ENCODE measurements at regions not wholly inside any gene's neighbourhood (a gene's known extent, or its start where the extent isn't known, plus 50 kb on each side); places are given as distances from the start of the nearest gene placed in this dataset.
"Not testable (repeated sequence)": the region's sequence is repeated elsewhere in the genome, so short reads cannot be mapped to it uniquely, and the experiment has no call there.

DNA sequence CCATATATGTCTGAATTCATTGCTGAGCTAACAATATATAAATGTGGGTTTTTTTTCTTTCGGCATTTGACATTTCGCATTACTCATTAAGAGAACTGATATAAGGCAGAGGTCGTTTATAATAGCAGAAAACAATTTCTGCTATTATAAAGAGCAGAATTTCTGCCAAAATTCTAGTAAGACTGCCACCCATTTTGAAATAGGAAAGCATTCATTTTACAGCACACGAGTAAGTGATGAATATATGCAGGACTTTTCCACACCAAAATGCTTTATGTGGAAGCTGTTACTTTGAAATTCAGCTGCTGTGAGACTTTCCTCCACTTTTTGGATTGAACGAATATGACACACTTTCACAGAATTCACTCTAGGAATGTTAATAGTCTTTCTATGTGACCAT is 610.9 kb upstream of the MAN1A1 start:
- DNase-seq (ENCODE audit: low spot score) = no peak

DNA sequence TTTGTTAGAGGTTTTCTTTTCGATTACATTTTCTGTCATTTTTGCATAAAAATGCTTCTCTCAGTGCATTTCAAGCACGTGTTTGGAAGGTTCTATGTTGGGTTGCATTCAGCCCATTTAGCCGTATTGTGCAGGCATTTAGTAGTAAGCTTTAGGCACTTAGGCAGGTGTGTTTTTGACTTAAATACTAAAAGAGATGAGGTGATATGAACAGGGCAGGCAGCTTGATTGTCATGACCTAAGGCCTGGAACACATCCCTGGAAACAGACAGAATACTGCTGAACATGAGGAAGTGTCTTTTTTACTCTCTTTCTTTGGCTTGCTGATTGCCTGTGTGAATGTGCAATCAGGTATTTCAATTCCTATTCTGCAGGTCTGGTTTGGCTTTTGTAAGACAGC is 610.5 kb upstream of the MAN1A1 start:
- DNase-seq (ENCODE audit: low spot score) = no peak

DNA sequence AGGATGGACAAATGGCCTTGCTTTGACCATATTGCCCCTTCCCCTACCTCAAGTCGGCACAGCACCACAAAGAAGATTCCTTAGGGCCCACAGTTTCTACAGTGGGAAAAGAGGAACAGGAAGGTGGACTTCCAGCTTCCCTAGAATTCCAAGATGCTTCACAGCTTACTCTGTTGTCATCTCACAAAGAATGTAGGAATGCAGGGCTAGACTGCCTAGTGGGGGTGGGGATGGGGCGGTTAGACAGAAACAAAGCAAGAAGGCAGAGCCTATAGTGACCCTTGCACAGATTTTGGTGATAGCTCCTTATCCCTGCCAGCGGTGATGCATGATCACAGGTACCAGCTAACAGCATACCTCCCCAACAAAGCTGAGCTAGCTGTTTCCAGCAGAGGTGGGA is 607.6 kb upstream of the MAN1A1 start:
- DNase-seq (ENCODE audit: low spot score) = no peak

DNA sequence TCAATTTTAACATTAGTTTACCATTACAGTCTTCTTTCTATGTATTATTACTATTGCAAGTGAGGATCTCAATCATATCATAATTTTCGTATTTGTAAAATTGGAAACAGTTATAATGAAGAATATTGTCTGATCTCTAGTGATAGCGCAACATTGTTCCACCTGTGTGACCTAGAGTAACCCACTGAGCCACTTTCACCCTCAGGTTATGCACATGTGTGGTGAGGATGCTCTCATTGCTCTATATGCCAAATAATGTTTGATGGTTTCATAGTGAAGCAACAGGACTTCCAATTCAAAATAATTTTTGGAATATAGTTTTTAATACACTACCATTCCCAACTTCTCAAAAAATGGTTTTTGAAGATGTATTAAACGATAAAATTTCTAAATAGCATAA is 603.1 kb upstream of the MAN1A1 start:
- no peak for DNase-seq (ENCODE audit: low spot score)

DNA sequence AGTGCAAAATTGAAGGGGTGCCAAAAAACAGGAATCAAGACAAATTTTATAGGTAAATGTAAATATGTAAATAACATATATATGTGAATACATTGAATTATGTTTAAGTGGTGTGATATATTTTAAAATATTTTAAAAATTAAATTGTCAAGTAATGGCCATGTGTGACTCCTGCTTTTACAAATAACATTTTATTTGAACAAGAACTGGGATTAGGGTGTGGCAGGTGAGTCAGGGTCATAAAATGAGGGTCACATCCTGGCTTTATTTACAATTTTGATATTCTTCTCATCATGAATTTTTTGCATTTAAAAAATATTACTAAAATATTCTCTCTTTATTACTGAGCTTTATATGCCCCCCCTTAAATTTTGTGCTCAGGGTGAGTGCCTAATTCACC is 601.1 kb upstream of the MAN1A1 start:
- no peak for DNase-seq (ENCODE audit: low spot score)

DNA sequence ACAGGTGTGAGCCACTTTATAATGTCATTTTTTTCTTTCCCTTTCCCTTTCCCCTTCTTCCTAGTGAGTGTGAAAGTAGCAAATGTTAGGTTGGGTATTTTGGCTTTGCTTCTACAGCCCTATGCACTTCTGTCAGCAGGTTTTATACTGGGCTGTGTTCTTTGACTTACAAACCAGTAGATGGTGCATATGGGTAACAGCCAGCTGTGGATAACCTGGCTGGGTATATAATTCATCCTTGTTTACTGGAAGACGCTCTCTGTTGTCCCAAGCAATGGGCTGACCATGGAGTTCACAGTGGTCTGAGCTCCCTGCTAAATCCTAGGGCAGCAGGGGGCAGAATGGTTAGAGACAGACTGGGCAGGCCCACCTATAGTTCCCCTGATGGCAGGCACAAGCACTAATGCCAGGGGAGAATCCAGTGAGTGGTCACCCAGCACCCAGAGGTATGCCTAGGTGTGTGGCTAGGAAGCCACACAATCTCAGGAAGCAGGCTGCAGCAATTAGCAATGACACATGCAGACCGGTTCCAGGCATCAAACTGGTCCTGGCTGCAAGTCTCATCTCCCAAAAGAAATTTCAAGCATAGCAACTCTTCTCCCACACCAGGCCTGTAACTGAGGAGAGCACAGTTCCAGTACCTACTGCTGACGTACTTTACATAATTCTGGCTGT is 592.7 kb upstream of the MAN1A1 start:
- no peak for DNase-seq (ENCODE audit: low spot score)

DNA sequence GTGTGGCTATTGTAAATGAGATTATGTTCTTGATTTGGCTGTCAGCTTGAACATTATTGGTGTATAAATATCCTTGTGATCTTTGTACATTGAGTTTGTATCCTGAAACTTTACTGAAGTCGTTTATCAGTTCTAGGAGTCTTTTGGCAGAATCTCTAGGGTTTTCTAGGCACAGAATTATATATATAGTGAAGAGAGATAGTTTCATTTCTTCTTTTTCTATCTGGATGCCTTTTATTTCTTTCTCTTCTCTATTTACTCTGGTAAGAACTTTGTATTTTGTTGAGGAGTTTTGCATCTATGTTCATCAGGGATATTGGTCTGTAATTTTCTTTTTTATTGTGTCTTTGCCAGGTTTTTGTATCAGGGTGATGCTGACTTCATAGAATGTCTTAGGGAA is 589.2 kb upstream of the MAN1A1 start:
- no peak for DNase-seq (ENCODE audit: low spot score)

DNA sequence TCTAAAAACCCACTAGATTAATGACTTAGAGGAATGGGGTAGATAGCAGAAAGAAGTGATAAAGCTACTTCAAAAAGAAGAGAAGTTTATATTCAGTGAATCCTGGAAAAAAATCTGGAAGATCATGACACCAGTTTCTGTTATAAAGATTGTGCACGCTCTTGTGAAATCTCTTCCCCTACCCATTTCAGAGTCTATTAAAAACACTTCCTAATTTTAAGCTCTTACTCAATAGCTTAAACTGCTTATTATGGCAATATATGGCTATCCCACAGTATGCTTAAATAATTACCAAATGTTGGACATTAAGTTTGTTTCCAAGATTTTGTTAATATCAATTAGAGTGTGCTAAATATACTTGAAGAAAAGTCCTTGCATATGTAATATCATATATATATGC is 585.3 kb upstream of the MAN1A1 start:
- no peak for DNase-seq (ENCODE audit: low spot score)

DNA sequence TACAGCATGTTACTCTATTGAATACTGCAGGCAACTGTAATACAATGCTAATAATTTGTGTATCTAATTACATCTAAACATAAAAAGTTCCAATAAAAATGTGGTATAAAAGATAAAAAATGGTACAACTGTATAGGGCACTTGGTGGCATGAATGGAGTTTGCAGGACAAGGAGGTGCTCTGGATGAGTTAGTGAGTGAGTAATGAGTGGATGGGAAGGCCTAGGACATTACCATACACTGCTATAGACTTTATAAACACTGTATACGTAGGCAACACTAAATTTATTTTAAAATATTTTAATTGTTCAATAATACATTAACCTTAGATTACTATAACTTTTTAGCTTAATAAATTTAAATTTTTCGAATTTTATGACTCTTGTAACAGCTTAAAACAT is 579.6 kb upstream of the MAN1A1 start:
- DNase-seq (ENCODE audit: low spot score) = no peak

DNA sequence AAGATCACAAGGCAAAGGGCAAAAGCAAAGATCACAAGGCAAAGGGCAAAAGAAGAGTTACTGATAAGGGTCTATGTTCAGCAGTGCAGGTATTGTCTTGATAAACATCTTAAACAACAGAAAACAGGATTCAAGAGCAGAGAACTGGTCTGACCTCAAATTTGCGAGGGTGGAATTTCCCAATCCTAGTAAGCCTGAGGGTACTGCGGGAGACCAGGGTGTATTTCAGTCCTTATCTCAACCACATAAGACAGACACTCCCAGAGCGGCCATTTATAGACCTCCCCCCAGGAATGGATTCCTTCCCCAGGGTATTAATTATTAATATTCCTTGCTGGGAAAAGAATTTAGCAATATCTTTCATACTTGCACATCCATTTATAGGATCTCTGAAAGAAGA is 575.3 kb upstream of the MAN1A1 start:
- not testable (repeated sequence) for DNase-seq (ENCODE audit: low spot score)

DNA sequence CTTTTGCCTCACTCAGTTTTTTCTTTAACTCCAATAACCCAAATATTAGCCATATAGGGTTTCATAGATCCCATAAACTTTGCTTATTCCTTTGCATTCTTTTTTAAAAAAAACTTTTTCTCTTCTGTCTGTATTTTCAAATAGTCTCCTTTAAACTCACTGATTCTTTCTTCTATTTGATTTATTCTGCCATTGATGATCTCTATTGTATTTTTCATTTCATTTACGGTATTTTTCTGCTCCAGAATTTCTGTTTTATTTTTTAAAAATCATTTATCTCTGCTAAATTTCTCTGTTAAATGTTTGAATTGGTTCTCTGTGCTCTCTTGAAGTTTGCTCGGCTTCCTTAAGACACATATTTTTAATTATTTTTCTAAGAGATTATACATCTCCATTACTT is 573.3 kb upstream of the MAN1A1 start:
- no peak for DNase-seq (ENCODE audit: low spot score)

DNA sequence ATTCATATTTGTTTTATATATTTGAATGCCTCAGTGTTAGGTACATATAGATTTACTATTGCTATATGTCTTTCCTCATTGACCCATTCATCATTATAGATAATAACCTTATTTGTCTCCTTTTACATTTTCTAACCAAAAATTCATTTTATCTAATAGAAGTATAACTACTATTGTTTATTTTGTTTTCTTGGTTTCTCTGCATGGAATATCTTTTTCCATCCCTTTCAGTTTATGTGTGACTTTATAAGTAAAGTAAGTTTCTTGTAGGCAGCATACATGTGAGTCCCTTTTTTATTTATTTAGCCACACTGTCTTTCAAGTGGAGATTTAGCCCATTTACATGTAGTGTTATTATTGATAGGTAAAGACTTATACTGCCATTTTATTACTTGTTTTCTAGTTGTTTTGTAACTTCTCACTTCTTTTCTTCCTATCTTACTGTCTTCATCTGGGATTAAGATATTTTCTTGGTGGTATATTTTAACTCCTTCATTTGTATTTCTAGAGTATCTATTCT is 572.0 kb upstream of the MAN1A1 start:
- DNase-seq (ENCODE audit: low spot score) = no peak

DNA sequence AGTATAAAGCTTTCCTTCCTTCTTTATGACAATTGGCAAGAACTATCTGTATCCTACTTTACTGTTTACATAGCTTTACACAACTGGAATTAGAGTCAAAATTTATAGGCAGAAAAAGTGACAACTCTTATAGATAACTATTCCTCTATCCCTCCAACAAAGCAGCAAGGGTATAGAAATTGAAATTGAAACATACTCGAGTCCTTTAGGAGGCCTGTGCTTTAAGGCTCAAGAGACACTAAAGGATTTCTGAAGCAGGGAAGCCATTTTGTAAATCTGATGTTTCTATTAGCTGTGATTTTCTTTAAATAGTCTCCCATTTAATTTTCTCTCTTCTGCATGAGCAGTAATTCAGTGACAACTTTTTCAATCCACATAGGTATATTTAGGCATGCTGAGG is 567.6 kb upstream of the MAN1A1 start:
- DNase-seq (ENCODE audit: low spot score) = no peak

DNA sequence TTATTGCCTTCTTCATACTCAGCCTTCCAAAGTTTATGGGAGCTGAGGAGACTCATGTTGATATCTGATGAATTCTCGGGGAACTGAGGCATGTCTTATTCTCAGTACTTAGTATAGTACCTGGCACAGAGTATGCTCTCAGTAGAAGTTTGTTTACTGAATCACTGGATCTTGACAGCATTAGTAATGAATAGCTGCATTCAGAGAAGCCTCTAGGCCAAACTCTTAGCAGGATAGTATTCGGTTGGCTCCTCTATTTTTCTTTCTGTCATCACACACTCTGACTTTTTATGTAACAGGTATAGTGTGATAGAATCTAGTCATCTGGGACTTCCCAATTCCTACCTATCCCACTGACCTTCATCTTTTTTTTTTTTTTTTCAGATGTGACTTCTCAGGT is 566.4 kb upstream of the MAN1A1 start:
- DNase-seq (ENCODE audit: low spot score) = no peak

DNA sequence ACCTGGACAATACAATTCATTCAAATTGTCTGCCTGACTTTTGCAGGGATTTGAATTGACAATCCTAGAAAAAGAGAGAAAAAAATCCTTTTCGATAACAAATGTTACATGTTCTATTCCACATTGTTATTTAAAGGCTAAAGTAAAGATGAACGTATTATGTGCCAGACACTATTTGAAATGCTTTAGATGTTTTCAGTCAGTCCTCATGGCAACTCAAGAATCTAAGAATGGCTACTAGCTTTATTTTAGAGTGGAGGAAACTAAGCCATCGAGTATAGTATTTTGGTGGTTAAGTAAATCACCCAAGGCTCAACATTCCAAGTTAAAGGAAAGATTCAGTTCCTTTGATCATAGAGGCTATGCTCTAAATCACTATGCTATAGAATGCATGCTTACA is 558.6 kb upstream of the MAN1A1 start:
- DNase-seq (ENCODE audit: low spot score) = no peak

DNA sequence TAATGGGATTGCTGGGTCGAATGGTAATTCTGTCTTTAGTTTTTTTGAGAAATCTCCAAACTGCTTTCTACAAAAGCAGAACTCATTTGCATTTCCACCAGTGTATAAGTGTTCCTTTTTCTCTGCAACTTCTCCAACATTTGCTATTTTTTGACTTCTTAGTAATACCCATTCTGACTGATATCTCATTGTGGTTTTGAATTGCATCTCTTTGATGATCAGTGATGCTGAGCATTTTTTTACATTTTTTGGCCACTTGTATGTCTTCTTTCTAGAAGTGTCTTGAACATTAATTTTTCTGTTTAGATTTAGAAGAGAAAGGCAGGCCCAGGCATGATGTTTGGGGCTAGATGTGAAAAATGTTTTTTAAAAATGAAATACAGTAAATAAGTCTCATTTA is 553.1 kb upstream of the MAN1A1 start:
- DNase-seq (ENCODE audit: low spot score) = no peak

DNA sequence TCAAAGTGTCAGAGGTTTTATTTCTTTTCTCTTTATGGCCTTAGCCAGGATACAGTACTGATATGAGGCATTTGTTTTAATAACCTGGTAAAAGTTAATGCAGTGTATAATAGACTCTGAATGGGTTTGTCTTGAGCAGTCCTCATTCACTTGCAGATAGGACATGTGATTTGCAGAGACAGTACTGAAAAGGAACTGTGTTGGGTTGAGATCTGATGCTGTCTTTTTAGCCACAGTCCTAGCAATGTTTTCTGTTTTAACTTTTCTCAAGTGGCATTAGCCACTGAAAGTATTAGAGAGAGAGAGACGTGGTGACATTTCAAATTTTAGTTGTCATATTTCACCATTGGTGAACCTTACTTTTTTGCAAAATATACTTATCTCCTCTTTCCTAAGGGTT is 547.2 kb upstream of the MAN1A1 start:
- no peak for DNase-seq (ENCODE audit: low spot score)

DNA sequence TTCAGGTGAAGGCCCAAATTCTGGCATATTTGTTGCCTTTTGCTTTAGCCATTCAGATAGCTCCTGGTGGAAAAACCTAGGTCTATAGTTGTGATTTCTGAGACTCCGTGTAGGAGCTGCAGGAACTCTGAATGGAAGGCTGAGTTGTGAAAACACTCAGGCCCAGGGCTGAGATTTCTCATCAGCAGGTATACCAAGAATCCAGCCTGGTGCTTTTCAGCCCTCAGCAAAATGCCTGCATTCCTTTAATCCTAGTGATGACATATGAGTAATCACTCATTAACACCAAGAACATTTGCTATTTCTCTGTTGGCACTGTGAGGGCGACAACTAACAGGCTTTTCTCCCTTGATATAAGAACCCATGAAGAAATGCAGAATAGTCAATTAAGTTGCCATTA is 546.1 kb upstream of the MAN1A1 start:
- DNase-seq (ENCODE audit: low spot score) = no peak

DNA sequence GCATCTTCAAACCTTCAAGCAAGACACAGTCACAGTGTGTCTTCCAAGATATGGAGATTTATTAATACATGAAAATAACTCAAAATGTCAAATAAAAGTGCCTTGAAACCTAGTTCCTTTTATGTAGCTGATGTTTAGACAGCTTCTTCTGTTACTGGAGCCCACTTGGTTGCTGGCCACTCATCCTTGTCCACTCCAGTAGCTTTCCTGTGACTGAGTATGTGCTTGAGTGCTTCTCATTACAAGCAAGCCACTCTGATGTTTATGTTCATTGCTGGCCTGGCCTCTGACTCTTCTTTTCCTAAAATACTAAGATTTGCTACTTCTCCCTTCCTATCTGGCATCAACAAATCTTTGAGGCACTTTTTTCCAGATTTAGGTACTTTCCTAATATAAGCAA is 545.2 kb upstream of the MAN1A1 start:
- DNase-seq (ENCODE audit: low spot score) = no peak

DNA sequence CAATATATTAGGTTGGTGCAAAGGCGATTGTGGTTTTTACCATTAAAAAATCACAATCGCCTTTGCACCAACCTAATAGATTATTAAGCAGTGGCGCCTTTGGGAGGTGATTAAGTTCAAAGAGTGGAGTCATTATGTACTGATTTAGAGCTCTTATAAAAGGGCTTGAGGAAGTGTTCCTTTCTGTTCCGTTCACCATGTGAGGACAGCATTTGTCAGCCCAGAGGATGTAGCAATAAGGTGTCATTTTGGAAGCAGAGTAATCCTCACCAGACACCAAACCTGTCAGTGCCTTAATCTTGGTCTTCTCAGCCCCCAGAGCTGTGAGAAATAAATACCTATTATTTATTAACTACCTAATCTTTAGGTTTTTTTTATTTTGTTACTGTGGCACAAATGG is 542.1 kb upstream of the MAN1A1 start:
- no peak for DNase-seq (ENCODE audit: low spot score)

DNA sequence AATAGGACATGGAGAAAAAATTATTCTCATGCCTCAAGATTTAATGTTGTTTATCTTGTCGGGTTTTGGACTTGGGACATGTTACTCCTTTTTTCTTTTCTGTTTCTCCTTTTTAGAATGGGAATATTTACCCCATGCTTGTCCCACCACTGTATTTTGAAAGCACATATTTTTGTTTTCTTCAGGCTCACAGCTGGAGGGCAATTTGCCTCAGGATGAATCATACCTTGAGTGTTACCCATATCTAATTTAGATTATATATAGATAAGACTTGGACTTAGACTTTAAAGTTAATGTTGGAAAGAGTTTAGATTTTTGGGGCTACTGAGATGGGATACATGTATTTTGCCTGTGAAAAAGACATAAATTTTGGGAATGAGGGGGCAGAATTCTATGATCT is 541.6 kb upstream of the MAN1A1 start:
- DNase-seq (ENCODE audit: low spot score) = no peak

DNA sequence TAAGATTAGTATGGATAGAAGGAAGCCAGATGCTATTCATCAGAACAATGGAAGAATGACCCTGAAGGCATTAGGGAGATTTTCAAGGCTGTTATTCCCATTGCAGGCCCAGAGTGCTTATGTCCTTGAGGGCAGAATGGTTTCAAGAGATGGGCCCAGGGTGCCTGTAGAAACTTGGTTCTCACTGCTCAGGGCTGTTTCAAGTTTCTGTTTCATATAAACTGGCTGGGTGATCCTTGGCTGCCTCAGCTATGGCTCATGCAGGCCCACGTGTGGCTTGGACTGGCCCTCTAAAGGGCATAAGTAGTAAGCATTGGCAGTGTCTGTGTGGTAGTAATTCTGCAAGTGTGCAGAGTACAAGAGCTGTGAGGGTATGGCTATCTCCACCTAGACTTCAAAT is 540.9 kb upstream of the MAN1A1 start:
- no peak for DNase-seq (ENCODE audit: low spot score)

DNA sequence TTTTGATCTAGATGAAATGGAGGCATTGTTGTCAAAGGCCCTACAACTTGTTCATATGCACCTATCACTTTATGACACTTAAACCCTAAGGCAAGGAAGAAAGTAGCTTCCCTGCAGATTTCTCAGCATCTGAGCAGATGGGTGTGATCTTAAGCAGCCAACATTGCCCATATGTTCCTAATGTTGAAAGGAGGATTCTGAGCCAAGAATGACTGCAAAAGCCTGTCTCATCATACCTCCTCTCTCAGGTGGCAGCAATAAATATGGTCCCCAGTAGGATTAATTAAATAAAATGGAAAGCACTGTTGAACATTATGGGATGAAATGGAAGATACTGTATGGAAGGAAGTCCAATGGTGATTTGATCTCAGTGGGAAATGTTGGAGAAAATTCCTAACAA is 538.1 kb upstream of the MAN1A1 start:
- no peak for DNase-seq (ENCODE audit: low spot score)

DNA sequence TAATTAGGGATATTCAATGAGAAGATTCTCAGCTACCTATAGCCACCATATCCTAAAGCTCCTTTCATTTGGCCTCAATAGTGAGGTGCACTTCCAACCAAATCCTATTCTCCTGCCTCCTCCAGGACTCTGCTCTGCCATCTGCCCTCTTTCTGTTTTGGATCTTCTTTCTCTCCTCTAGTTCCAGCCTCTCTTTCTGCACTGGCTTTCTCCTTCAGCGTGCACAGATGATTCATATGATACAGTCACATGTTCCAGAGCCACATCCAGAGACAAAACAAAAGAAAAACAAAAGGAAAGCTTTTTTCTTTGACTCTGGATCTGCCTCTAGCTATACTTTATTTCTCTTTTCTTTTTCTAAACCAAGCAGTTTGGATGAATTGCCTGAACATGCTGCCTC is 531.9 kb upstream of the MAN1A1 start:
- no peak for DNase-seq (ENCODE audit: low spot score)

DNA sequence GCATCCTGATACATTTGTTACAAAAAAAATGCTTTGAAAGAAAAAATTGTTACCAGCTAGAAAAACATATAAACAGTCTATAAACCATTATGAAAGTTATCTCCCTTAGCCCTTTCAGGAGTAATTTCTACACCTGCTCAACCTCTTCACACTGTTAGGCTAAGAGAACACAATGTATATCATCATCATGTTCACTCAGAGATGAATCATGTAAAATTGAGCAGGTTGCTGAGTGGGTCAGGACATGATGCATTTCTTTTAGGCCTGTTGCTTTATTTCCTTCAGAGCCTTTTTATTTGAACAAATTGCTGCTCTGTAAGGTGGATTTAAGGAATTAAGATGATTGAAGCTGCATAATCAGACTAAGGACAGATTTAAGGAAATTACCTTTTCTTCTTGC is 531.3 kb upstream of the MAN1A1 start:
- DNase-seq (ENCODE audit: low spot score) = peak; percentile 9

All from RKO (cell line).